Right lung (tissue), 2 donors: ENCODE measurements at regions not wholly inside any gene's neighbourhood (a gene's known extent, or its start where the extent isn't known, plus 50 kb on each side); places are given as distances from the start of the nearest gene placed in this dataset.
"Not testable (repeated sequence)": the region's sequence is repeated elsewhere in the genome, so short reads cannot be mapped to it uniquely, and the experiment has no call there.

Source experiments
- DNase-seq, 2 donors: peaks; one replicate each; pipeline ENCODE4 v3.0.0-alpha.2; 2013

- not testable (repeated sequence) for DNase-seq
Measured at GRCh38 chr14:48266201-48266600, 590.8 kb upstream of the MDGA2 start.

GRCh38 chr14:48261436-48261835 lies 586.0 kb upstream of the MDGA2 start:
- DNase-seq = no peak

- DNase-seq = not testable (repeated sequence)
Measured at GRCh38 chr14:48260394-48261295, 585.2 kb upstream of the MDGA2 start.

GRCh38 chr14:48259876-48260275 lies 584.5 kb upstream of the MDGA2 start:
- not testable (repeated sequence) for DNase-seq

GRCh38 chr14:48259232-48259631 lies 583.8 kb upstream of the MDGA2 start:
- not testable (repeated sequence) for DNase-seq

- DNase-seq = not testable (repeated sequence)
Measured at GRCh38 chr14:48258703-48259102, 583.3 kb upstream of the MDGA2 start.

- no peak for DNase-seq
Measured at GRCh38 chr14:48253020-48253419, 577.6 kb upstream of the MDGA2 start.

GRCh38 chr14:48251290-48251689 lies 575.9 kb upstream of the MDGA2 start:
- no peak for DNase-seq

- no peak for DNase-seq
Measured at GRCh38 chr14:48250575-48250974, 575.2 kb upstream of the MDGA2 start.

GRCh38 chr14:48247977-48248376 lies 572.6 kb upstream of the MDGA2 start:
- DNase-seq = no peak

GRCh38 chr14:48243900-48244299 lies 568.5 kb upstream of the MDGA2 start:
- DNase-seq = no peak

- no peak for DNase-seq
Measured at GRCh38 chr14:48229091-48229490, 553.7 kb upstream of the MDGA2 start.

- DNase-seq = no peak
Measured at GRCh38 chr14:48193893-48194292, 518.5 kb upstream of the MDGA2 start.

GRCh38 chr14:48149624-48150023 lies 474.2 kb upstream of the MDGA2 start:
- DNase-seq = not testable (repeated sequence)

- DNase-seq = no peak
Measured at GRCh38 chr14:48140804-48141203, 465.4 kb upstream of the MDGA2 start.

- DNase-seq = no peak
Measured at GRCh38 chr14:48129472-48129871, 454.1 kb upstream of the MDGA2 start.

GRCh38 chr14:48127674-48128073 lies 452.3 kb upstream of the MDGA2 start:
- no peak for DNase-seq

- no peak for DNase-seq
Measured at GRCh38 chr14:48125654-48126053, 450.2 kb upstream of the MDGA2 start.

- no peak for DNase-seq
Measured at GRCh38 chr14:48113713-48114112, 438.3 kb upstream of the MDGA2 start.

- no peak for DNase-seq
Measured at GRCh38 chr14:48111151-48111550, 435.7 kb upstream of the MDGA2 start.

GRCh38 chr14:48107646-48108045 lies 432.2 kb upstream of the MDGA2 start:
- DNase-seq = no peak

GRCh38 chr14:48096897-48097296 lies 421.5 kb upstream of the MDGA2 start:
- DNase-seq = no peak

GRCh38 chr14:48086516-48086915 lies 411.1 kb upstream of the MDGA2 start:
- DNase-seq = no peak

GRCh38 chr14:48075487-48075886 lies 400.1 kb upstream of the MDGA2 start:
- no peak for DNase-seq
